ENCODE measurements at regions not wholly inside any gene's neighbourhood (a gene's known extent, or its start where the extent isn't known, plus 50 kb on each side); places are given as distances from the start of the nearest gene placed in this dataset.

DNA sequence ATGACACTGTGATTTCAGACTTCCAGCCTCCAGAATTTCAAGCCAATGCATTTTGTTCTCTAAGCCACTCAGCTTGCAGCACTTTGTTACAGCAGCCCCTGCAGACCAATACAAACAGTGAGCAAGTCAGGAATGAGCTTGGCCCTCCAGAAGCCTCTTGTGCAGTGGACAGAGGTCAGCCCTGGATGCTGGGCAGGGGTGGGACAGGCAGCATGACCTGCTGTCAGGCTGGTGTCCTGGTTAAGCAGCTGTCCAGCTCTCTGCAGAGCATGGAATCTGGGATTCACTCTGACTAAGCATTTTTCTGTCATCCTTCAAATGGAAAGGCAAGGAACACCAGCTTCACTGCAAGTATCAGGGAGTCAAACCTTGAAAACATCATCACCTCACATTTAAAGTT is 85.5 kb upstream of the GDF10 start:
- Histone ChIP-seq H3K4me3 (no peak overlapping the region), H3K27ac (no peak overlapping the region)

GRCh38 chr10:47217113-47217512 is 82.9 kb upstream of the GDF10 start:
- H3K4me3 ChIP-seq, result no peak overlapping the region
- H3K27ac ChIP-seq, result no peak overlapping the region

GRCh38 chr10:47218803-47219202 is 81.2 kb upstream of the GDF10 start:
- Histone ChIP-seq H3K4me3 (no peak overlapping the region), H3K27ac (no peak overlapping the region)

DNA sequence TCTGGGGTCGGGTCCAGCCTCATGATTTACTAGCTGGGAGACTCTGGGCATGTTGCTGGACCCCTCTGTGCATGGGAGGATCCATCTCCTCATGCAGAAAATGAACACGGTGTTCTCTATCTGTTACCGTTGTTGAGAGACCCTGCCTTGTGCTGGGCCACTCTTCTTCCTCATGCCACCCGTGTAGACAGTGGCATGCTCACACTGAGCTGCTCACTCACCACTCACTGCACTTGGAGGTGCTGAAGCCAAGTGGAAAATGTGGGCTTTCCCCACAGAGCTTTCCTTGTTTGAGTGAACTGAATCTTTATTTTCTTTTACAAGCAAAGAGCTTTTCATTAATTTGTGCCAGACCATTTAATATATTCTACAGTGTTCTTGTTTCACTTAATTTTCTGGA is 77.5 kb upstream of the GDF10 start:
- Histone ChIP-seq H3K27ac (no peak overlapping the region), H3K4me3 (no peak overlapping the region)

DNA sequence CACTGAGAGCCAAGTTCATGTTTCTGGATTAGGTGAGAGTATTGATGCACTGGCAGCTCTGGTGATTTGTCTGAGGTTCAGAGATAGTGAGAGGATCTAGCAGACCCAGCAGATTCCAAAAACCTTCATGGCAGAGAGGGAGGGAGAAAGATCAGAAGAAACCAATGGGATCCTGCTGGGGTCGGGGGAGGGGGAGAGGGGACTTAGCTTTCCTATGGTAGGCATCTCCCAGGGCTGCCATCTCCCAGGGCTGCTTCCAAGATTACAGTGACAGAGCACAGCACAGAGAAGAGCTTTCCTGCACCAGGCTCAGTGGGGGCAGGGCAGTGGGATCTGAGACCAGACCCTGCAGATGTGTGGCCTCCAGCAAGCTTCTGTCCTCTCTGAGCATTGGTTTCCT is 76.8 kb upstream of the GDF10 start:
- Histone ChIP-seq H3K27ac (no peak overlapping the region), H3K4me3 (no peak overlapping the region)

- Histone ChIP-seq H3K4me3 (no peak overlapping the region), H3K27ac (no peak overlapping the region)
These were observed 75.3 kb upstream of the GDF10 start for GRCh38 chr10:47224546-47225218.

- H3K4me3 ChIP-seq, result no peak overlapping the region
- no peak overlapping the region for H3K27ac ChIP-seq
These were observed 74.6 kb upstream of the GDF10 start for GRCh38 chr10:47225219-47225927.

DNA sequence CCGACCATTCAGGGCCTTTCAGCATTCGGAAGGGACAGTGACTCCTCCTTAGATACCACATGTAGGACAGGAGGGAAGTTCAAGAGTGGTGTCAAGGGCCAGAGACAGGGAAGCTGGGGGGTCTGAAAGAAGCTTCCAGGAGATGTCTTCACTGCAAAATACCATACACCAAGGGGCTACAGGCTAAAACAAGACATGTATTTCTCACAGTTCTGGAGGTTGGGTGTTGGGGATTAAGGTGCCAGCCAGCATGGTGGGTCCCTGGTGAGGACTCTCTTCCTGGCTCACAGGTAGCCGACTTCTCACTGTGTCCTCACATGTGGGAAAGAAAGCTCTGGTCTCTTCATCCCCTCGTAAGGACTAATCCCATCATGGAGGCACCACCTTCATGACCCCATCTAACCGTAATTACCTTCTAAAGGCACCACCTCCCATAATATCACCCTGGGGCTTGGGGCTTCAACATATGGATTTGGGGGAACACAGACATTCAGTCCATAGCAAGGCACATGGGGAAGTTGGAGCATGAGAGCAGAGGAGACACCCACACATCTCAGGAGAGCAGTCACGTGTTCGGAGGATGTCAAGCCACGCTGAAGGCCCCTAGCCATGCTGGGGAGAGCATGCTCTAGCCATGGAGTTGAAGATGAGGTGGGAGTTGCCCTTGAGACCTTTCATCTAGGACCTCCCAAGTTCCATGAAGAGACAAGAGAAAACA is 73.9 kb upstream of the GDF10 start:
- no peak overlapping the region for H3K27ac ChIP-seq
- H3K4me3 ChIP-seq, result no peak overlapping the region

GRCh38 chr10:47230482-47230881 is 69.5 kb upstream of the GDF10 start:
- no peak overlapping the region for H3K27ac ChIP-seq
- no peak overlapping the region for H3K4me3 ChIP-seq

GRCh38 chr10:47230957-47231356 is 69.0 kb upstream of the GDF10 start:
- Histone ChIP-seq H3K27ac (no peak overlapping the region), H3K4me3 (no peak overlapping the region)

DNA sequence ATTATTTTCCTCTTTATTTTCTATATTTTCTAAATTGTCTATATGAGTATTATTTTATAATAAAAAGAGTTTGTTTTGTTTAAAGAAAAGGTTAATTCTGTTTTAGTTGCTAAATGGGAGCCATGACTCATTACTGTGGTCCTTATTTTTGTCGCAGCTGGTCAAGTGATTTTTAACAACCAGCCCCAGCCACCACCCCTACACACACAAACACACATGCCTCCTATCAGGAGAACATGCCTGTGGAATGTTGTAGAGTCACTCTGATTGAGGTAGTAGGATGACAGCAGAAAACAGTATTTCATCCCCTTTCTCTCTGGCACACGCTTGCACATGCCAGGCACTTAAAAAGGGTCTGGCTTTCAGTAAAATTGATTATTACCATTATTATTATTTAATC is 68.6 kb upstream of the GDF10 start:
- Histone ChIP-seq H3K27ac (no peak overlapping the region), H3K4me3 (no peak overlapping the region)

GRCh38 chr10:47233631-47234030 is 66.4 kb upstream of the GDF10 start:
- Histone ChIP-seq H3K4me3 (no peak overlapping the region), H3K27ac (no peak overlapping the region)

DNA sequence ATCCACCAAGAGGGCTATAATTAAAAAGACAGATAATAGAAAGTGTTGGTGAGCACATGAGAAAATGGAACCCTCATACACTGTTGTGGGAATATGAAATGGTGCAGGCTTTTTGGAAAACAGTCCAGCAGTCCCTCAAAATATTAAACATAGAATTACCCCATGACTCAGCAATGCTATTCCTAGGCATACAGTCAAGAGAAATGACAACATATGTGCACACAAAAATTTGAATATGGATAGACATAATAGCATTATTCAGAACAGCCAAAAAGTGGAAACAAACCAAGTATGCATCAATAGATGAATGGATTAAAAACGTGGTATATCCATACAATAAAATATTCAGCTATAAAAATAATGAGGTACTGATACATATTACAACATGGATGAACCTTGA is 64.5 kb upstream of the GDF10 start:
- Histone ChIP-seq H3K27ac (no peak overlapping the region), H3K4me3 (no peak overlapping the region)

- H3K4me3 ChIP-seq, result no peak overlapping the region
- no peak overlapping the region for H3K27ac ChIP-seq
These were observed 62.4 kb upstream of the GDF10 start for GRCh38 chr10:47237316-47238260.

DNA sequence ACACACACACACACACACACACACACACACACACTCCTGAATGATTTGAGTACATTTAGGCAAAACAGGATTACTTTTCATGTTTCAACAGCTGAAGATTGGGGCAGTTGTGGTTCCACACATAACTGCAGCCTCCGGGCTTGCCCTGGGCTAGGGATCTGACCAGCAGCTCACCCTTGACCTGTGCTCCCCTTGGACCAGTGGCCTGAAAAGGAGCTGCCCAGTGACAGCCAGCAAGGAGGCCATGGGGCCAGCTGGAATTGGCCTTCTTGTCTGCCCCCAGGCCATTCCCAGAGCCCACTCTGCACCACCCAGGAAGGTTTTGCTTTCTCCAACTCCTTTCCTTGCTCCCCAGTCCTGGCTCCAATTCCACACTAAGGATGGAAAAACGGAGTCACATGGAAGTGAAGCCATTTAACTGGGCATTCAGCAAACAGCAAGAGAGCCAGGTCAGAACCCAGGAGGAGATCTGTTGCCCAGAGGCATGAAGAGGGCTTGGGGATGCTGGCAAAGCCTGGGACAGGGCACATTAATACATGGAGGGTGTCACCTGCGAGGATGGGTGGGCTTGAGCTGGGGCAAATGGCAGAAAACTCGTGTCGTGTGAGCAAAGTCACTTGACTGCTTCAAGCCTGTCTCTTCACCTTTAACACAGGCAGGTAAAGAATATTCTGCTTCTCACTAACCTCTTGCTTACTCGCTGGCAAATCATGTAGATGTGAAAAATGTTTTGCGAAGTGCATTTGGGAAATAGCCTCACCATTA is 61.5 kb upstream of the GDF10 start:
- Histone ChIP-seq H3K4me3 (no peak overlapping the region), H3K27ac (no peak overlapping the region)

DNA sequence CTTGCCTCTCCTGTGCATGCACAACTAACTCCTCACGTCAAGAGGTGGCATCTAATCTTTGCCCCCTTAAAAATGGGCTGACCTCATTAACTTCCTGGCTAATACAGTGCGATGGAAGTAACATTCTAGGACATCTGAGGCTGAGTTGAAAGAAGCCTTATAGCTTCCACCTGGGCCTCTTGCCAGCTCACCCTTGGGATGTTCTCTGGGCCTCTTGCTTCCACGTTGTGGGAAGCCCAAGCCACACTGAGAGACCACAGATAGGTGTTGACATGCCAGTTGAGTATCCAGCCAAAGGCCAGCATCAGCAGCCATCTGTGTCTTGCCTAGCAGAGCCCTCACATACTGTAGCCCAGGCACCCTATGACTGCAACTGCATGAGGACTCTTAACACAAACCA is 60.8 kb upstream of the GDF10 start:
- Histone ChIP-seq H3K27ac (no peak overlapping the region), H3K4me3 (no peak overlapping the region)

DNA sequence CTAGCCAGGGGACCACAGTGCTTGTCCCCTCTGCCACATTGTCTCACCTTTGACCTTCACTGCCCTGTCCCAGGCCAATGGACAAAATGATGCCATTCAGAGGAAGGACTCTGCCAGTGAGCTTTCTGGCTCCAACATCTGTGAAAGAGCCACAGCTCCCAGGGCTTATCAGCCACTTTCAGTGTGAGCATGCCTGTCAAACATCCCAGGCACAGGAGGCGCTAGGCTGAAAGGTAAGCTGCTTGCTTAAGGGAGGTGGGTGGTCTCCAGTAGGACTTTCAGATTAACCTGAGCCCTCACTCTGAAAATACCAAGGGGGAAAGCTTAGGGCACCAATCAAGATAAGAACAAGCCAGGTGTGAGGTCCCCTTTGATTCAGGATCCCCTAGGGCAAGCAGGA is 59.8 kb upstream of the GDF10 start:
- no peak overlapping the region for H3K27ac ChIP-seq
- no peak overlapping the region for H3K4me3 ChIP-seq

DNA sequence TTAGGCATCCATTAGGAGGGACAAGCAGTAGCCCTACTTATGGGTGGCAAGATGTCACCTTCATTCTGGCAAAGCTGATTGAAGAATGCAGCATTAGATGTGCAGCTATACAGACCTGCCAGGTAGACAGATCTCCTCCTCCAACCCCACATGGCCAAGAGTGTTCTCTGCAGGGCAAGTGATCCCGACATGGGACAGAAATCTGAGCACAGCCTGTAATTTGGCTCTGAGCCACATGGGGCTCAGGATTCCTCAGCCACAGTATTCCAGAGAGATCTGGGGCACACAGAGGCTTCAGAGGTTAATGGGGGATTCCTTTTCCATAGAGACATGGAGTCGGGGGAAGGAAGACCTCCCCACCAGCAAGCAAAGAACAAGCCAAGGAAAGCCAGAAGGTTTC is 58.7 kb upstream of the GDF10 start:
- H3K4me3 ChIP-seq, result no peak overlapping the region

More for the DNA sequence above, 58.7 kb upstream of the GDF10 start:
- H3K27ac ChIP-seq, result no peak overlapping the region

Measured in skin epidermis (tissue), 12 donors.